Transverse colon (tissue), 3 donors: ENCODE measurements at regions not wholly inside any gene's neighbourhood (a gene's known extent, or its start where the extent isn't known, plus 50 kb on each side); places are given as distances from the start of the nearest gene placed in this dataset.

Source experiments
- CTCF ChIP-seq, 5 experiments: fragments of 200-600 bp in 3 of 5; fragments of 450-650 bp in 2 of 5; sonication (generic) in 3 of 5; IDR thresholded peaks; 1 replicate in 2 of 5; 2 replicates in 3 of 5; pipeline ENCODE4 v1.5.1; 2016 to 2017; ENCODE audit warnings: antibody characterized with exemption in 5 of 5, inconsistent platforms in 3 of 5, mild to moderate bottlenecking in 2 of 5, moderate library complexity in 1 of 5
- EP300 ChIP-seq: sonication (generic); formaldehyde crosslinking; IDR thresholded peaks from one replicate; pipeline ENCODE4 v1.6.1; 2017; ENCODE audit warnings: antibody characterized with exemption, low read depth
- POLR2A ChIP-seq: fragments of 450-650 bp; IDR thresholded peaks from one replicate; pipeline ENCODE4 v1.6.1; 2016; ENCODE audit warnings: antibody characterized with exemption, mild to moderate bottlenecking, moderate library complexity

- TF ChIP-seq CTCF (IDR thresholded peaks at IDR 0.05): no peak
- TF ChIP-seq POLR2A: no peak
- TF ChIP-seq EP300: no peak
Measured at GRCh38 chr11:23399995-23400394, 539.7 kb upstream of the CCDC179 start.
